ENCODE measurements at regions not wholly inside any gene's neighbourhood (a gene's known extent, or its start where the extent isn't known, plus 50 kb on each side); places are given as distances from the start of the nearest gene placed in this dataset.

DNA sequence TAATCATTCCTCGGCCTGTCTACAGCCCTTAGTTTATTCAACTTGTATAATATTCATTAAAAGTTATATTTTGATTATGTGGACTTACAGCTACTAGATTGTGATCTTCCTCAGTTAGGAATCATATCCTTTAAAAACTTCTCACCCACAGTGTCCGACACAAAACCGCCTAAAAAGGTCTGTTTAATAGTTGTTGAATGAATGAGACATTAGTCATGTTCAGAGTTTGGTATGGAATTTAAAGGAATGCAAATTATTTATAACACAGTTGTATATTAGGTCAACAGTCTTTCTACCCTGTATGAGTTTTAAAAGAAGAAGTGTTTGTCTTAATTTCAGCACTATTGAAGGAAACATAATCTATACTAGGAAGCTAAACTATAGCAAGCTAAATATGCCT lies 390.0 kb downstream of the ARL4A start:
- no peak overlapping the region for H3K27ac ChIP-seq
- no peak for TF ChIP-seq ZFX (IDR thresholded peaks at IDR 0.05; ENCODE audit: borderline replicate concordance)

DNA sequence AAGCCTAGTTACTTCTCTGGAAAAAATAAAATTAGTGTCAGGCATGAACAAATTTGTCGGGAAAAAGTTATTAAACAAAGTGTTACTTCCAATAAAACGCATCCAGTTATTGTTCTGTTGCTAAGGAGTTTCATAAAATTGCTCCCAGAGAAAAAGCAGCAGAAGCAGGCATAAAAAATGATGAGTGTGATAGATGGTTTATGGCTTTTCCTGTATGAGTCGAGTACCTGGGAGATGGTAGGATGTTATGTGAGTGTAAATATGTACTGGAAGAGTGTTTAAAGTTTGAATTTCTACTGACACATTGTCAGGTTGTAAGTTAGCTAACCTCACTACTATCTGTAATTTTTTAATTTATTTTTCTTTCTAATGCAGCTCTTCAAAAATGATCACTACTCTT lies 390.7 kb downstream of the ARL4A start:
- TF ChIP-seq, protein P1, sequence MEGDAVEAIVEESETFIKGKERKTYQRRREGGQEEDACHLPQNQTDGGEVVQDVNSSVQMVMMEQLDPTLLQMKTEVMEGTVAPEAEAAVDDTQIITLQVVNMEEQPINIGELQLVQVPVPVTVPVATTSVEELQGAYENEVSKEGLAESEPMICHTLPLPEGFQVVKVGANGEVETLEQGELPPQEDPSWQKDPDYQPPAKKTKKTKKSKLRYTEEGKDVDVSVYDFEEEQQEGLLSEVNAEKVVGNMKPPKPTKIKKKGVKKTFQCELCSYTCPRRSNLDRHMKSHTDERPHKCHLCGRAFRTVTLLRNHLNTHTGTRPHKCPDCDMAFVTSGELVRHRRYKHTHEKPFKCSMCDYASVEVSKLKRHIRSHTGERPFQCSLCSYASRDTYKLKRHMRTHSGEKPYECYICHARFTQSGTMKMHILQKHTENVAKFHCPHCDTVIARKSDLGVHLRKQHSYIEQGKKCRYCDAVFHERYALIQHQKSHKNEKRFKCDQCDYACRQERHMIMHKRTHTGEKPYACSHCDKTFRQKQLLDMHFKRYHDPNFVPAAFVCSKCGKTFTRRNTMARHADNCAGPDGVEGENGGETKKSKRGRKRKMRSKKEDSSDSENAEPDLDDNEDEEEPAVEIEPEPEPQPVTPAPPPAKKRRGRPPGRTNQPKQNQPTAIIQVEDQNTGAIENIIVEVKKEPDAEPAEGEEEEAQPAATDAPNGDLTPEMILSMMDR (IDR thresholded peaks at IDR 0.05): no peak
- no peak overlapping the region for H3K27ac ChIP-seq

DNA sequence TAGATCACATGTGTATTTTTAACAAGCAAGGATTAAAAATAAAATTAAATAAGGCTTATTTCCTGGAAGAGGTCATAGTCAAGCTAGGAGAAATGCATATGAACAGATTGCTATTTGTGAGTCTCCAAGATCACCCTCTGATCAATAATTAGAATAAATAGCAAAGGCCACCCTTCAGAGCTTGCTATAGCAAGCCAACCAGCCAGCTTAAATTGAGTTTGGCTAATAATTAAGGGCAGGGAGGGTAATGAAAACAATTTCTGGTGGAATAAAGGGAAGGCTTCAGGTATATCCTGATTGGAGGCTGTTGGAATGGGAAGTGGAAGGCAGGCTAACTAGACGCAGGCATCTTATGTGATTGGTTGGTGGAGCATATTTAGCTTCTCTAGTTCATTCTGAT lies 403.5 kb downstream of the ARL4A start:
- no peak overlapping the region for H3K27ac ChIP-seq

DNA sequence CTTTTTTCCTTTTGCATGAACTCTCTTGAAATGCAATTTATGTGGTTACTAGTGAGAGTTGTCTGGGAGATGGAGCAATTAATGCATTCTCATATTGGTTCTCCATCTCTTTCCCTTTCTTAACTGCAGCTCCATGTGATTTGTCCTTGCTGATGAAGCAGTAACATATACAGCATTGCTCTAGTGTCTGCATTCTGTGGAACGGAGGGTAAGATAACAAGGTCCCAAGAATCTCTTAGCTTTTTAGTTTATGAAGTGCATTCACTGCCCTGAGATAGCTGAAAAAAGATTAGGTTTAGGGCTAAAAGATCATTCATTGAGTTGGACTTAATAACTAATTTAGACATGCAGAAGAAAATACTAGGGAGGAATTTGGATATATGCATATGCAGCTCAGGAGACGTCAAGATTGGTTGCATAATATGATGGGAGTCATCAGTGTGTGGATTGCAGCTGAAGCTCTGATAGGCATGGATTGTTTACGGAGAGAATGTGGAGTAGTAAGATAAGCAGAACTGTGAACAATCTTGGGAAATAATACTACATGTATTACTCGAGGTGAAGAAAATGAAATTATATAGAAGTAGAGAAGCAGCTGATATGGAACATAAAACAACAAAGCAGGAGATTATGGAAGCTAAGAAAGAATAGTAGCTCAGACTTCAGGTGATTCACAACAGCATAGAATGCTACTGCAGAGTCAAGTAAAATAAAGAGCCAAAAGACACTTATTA lies 404.7 kb downstream of the ARL4A start:
- H3K27ac ChIP-seq: no peak overlapping the region

More for the DNA sequence above, 403.5 kb downstream of the ARL4A start:
- TF ChIP-seq ZFX (IDR thresholded peaks at IDR 0.05; ENCODE audit: borderline replicate concordance): no peak
- TF ChIP-seq, protein P1 (IDR thresholded peaks at IDR 0.05): no peak

DNA sequence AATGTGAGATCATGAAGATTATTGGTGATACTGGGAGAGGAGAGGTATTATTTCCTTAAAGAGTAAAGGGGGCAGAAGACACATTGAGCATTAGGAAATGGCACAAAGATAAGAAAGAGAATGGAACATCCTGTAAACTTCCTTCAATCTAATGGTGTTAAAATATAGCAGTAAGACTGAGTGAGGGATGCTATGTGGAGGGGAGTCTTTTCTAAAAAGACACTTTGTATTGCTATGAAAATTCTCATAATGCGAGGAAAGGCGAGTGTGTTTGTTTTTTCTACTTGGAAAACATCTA lies 405.2 kb downstream of the ARL4A start:
- H3K27ac ChIP-seq: no peak overlapping the region

More for the DNA sequence above, 404.7 kb downstream of the ARL4A start:
- no peak for TF ChIP-seq ZFX (IDR thresholded peaks at IDR 0.05; ENCODE audit: borderline replicate concordance)
- TF ChIP-seq, protein P1 (IDR thresholded peaks at IDR 0.05): no peak

DNA sequence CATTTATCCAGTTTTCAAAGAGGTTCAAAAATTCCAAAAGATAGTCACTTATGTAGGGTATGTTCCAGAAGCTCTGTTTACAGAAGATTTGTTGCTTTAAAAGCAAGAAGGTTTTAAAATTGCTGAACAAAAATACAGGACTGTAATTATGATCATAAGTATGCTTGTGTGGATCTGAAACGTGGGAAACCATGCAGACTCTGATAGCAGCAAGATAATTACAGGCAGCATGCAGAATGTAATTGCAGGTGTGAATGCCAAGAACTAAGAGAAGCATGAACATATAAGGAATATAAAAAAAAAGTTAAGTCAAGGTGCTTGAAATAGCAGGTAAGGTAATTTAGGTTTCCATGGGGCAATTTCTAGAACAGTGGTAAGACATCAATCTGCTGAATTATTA lies 405.7 kb downstream of the ARL4A start:
- TF ChIP-seq ZFX (IDR thresholded peaks at IDR 0.05; ENCODE audit: borderline replicate concordance): no peak
- TF ChIP-seq, protein P1 (IDR thresholded peaks at IDR 0.05): no peak

More for the DNA sequence above, 405.2 kb downstream of the ARL4A start:
- TF ChIP-seq ZFX (IDR thresholded peaks at IDR 0.05; ENCODE audit: borderline replicate concordance): no peak
- TF ChIP-seq, protein P1 (IDR thresholded peaks at IDR 0.05): no peak

DNA sequence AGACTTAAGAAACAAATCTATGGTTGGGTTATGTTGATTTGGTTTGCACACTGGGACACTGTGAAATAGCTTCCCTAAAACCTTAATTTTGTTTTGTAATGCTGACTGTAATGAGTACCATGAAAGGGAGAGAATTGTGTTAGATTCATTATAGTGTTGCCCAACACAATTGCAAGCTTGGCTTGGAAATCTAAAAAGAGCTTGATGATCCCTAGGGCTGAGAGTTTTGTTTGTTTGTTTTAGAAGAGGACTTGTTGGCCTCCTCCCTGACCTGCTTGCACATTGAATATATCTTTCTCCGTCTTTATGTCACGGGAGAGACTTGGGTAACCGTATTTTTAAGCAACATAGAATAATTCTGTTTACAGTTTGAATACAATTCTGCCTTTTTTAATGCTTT lies 410.1 kb downstream of the ARL4A start:
- H3K27ac ChIP-seq: no peak overlapping the region
- TF ChIP-seq, protein P1 (IDR thresholded peaks at IDR 0.05): no peak
- no peak for TF ChIP-seq ZFX (IDR thresholded peaks at IDR 0.05; ENCODE audit: borderline replicate concordance)

More for the DNA sequence above, 405.7 kb downstream of the ARL4A start:
- H3K27ac ChIP-seq: no peak overlapping the region

DNA sequence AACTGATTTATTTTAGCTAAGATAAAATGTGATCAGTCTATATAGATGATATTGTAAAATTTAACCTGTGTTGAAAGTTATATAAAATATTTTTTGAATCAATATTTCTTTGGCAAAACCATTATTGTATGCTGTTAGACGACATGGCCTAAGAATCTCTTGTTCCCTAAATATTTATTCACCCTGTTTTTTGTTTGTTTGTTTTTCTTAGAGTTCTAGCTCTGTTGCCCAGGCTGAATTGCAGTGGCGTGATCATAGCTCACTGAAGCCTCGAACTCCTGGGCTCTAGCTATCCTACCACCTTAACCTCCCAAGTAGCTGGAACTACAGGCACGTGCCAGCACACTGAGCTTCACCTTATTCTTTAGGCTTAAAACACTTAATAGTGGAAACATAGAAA lies 410.7 kb downstream of the ARL4A start:
- TF ChIP-seq ZFX (IDR thresholded peaks at IDR 0.05; ENCODE audit: borderline replicate concordance): no peak
- TF ChIP-seq, protein P1 (IDR thresholded peaks at IDR 0.05): no peak

More for the DNA sequence above, 410.7 kb downstream of the ARL4A start:
- H3K27ac ChIP-seq: no peak overlapping the region

All from 22Rv1 (cell line).